GM21737 (cell line): ENCODE measurements at regions not wholly inside any gene's neighbourhood (a gene's known extent, or its start where the extent isn't known, plus 50 kb on each side); places are given as distances from the start of the nearest gene placed in this dataset.

ENCODE experiments used
- ATAC-seq: cut with Tn5 transposase; IDR thresholded peaks from one replicate; pipeline ENCODE4 v1.9.1; 2021; ENCODE audit warnings: mild to moderate bottlenecking, moderate library complexity; ENCODE audit not compliant: unreplicated experiment

GRCh38 chr10:88059190-88059589 is 195.8 kb downstream of the PTEN start:
- no peak for ATAC-seq

GRCh38 chr10:88060762-88061161 is 197.3 kb downstream of the PTEN start:
- no peak for ATAC-seq

- no peak for ATAC-seq
Observed at GRCh38 chr10:88062385-88062784, 199.0 kb downstream of the PTEN start.

- ATAC-seq = no peak
Observed at GRCh38 chr10:88062798-88063472, 199.5 kb downstream of the PTEN start.

- ATAC-seq = no peak
Observed at GRCh38 chr10:88063861-88064557, 200.6 kb downstream of the PTEN start.

GRCh38 chr10:88064608-88065382 is 201.4 kb downstream of the PTEN start:
- peak; percentile 49 for ATAC-seq

GRCh38 chr10:88065383-88066049 is 202.1 kb downstream of the PTEN start:
- ATAC-seq = no peak

GRCh38 chr10:88066319-88066718 is 202.9 kb downstream of the PTEN start:
- ATAC-seq = no peak

GRCh38 chr10:88066876-88067275 is 203.5 kb downstream of the PTEN start:
- ATAC-seq = no peak

- no peak for ATAC-seq
Observed at GRCh38 chr10:88067737-88068136, 204.3 kb downstream of the PTEN start.

- ATAC-seq = no peak
Observed at GRCh38 chr10:88069338-88069737, 205.9 kb downstream of the PTEN start.

- peak; percentile 43 for ATAC-seq
Observed at GRCh38 chr10:88070080-88070880, 206.9 kb downstream of the PTEN start.

- no peak for ATAC-seq
Observed at GRCh38 chr10:88071879-88072278, 208.5 kb downstream of the PTEN start.

GRCh38 chr10:88073682-88074081 is 210.3 kb downstream of the PTEN start:
- ATAC-seq = no peak

- no peak for ATAC-seq
Observed at GRCh38 chr10:88074971-88075370, 211.5 kb downstream of the PTEN start.

GRCh38 chr10:88076027-88076880 is 212.8 kb downstream of the PTEN start:
- peak; percentile 42 for ATAC-seq

- ATAC-seq = no peak
Observed at GRCh38 chr10:88077977-88078376, 214.6 kb downstream of the PTEN start.

GRCh38 chr10:88080213-88080612 is 216.8 kb downstream of the PTEN start:
- peak; percentile 42 for ATAC-seq

GRCh38 chr10:88081457-88082054 is 218.1 kb downstream of the PTEN start:
- no peak for ATAC-seq
